Activated CD8-positive, alpha-beta T cell treated with anti-CD3 and anti-CD28 coated beads for 36 hours (primary cell): ENCODE measurements at regions not wholly inside any gene's neighbourhood (a gene's known extent, or its start where the extent isn't known, plus 50 kb on each side); places are given as distances from the start of the nearest gene placed in this dataset.
"Not testable (repeated sequence)": the region's sequence is repeated elsewhere in the genome, so short reads cannot be mapped to it uniquely, and the experiment has no call there.

Experiments
- ATAC-seq: fragments of 200-7000 bp; cut with Tn5 transposase; one replicate; pipeline ENCODE4 v1.10.0; 2021; ENCODE audit warnings: mild to moderate bottlenecking, moderate library complexity
- CTCF ChIA-PET: fragments of 350-600 bp; sonication (Branson Sonifier 250); formaldehyde crosslinking; loops from one replicate; lab custom pipeline; 2021; ENCODE audit warnings: antibody characterized with exemption; lab: Charles Lee
- POLR2A ChIA-PET: fragments of 350-600 bp; sonication (Branson Sonifier 250); formaldehyde crosslinking; loops from one replicate; lab custom pipeline; 2021; ENCODE audit warnings: antibody characterized with exemption; lab: Charles Lee
- DNase-seq: peaks from one replicate; pipeline ENCODE4 v3.0.0-alpha.2; 2020
- H3K27ac Mint-ChIP-seq: one replicate; pipeline ENCODE4 v1.8.0; 2021; ENCODE audit warnings: mild to moderate bottlenecking, mixed read lengths
- H3K27me3 Mint-ChIP-seq: one replicate; pipeline ENCODE4 v1.8.0; 2021; ENCODE audit warnings: mixed read lengths
- H3K36me3 Mint-ChIP-seq: one replicate; pipeline ENCODE4 v1.8.0; 2021; ENCODE audit warnings: low read depth, mixed read lengths
- H3K4me1 Mint-ChIP-seq: one replicate; pipeline ENCODE4 v1.8.0; 2021; ENCODE audit warnings: low read depth, mixed read lengths
- H3K4me3 Mint-ChIP-seq: one replicate; pipeline ENCODE4 v1.8.0; 2021; ENCODE audit warnings: mild to moderate bottlenecking, moderate library complexity, mixed read lengths
- H3K9me3 Mint-ChIP-seq: one replicate; pipeline ENCODE4 v1.8.0; 2021; ENCODE audit warnings: mixed read lengths
- CTCF ChIP-seq: fragments of 200-600 bp; IDR thresholded peaks from one replicate; pipeline ENCODE4 v1.8.0; 2022; ENCODE audit warnings: antibody characterized with exemption, mild to moderate bottlenecking
- intact Hi-C: fragments of 100-400 bp; cut with micrococcal nuclease; formaldehyde crosslinking; loops from one replicate; pipeline ENCODE4 v1.10.0; 2022

- Mint-ChIP-seq H3K36me3 (peaks cover 46% of the 10 kb centered on the region), H3K27me3 (no peaks in the 10 kb centered on the region), H3K4me3 (peak overlapping the region; percentile 43), H3K27ac (peak overlapping the region; percentile 97), H3K9me3 (peaks cover 3% of the 10 kb centered on the region), H3K4me1 (peaks cover 61% of the 10 kb centered on the region)
- no peak for TF ChIP-seq CTCF
- CTCF ChIA-PET: interaction anchor here (0.6 to 5.6 kb wide), 6 partner anchors 11 to 161 kb away, joined by 3 to 38 read pairs (median 4); no protein-coding TSS in a partner anchor
- intact Hi-C loops: no loop called here
- DNase-seq (peak; percentile 65), ATAC-seq (peak; percentile 91)
- POLR2A ChIA-PET: interaction anchor here (0.7 to 3.6 kb wide), 6 partner anchors 11 to 101 kb away, joined by 3 to 23 read pairs (median 3); no protein-coding TSS in a partner anchor
Observed at GRCh38 chr7:131057794-131058070, 269.9 kb upstream of the MKLN1 start.

GRCh38 chr7:131058561-131059288, 269.0 kb upstream of the MKLN1 start:
- H3K36me3 Mint-ChIP-seq: peaks cover 46% of the 10 kb centered on the region
- ChIA-PET POLR2A (interaction anchor here (0.6 to 3.6 kb wide), 7 partner anchors 10 to 121 kb away, joined by 3 to 23 read pairs (median 3); no protein-coding TSS in a partner anchor), CTCF (interaction anchor here (1.0 to 4.3 kb wide), 7 partner anchors 10 to 162 kb away, joined by 3 to 38 read pairs (median 4); no protein-coding TSS in a partner anchor)
- H3K9me3 Mint-ChIP-seq, DNase-seq, intact Hi-C loops, H3K27me3 Mint-ChIP-seq, ATAC-seq: not testable (repeated sequence)
- peak overlapping the region; percentile 19 for H3K4me3 Mint-ChIP-seq
- peaks cover 66% of the 10 kb centered on the region for H3K4me1 Mint-ChIP-seq
- H3K27ac Mint-ChIP-seq: peak overlapping the region; percentile 97

GRCh38 chr7:131059401-131059800, 268.3 kb upstream of the MKLN1 start:
- ATAC-seq: not testable (repeated sequence)
- peaks cover 67% of the 10 kb centered on the region for H3K4me1 Mint-ChIP-seq

GRCh38 chr7:131061158-131061557, 266.5 kb upstream of the MKLN1 start:
- peaks cover 3% of the 10 kb centered on the region for H3K9me3 Mint-ChIP-seq
- peak overlapping the region; percentile 13 for H3K27ac Mint-ChIP-seq
- TF ChIP-seq CTCF: no peak
- H3K4me3 Mint-ChIP-seq: no peak overlapping the region
- peaks cover 38% of the 10 kb centered on the region for H3K36me3 Mint-ChIP-seq
- ATAC-seq (no peak), DNase-seq (no peak)
- POLR2A ChIA-PET: interaction anchor here (0.6 to 1.3 kb wide), 2 partner anchors 13 to 256 kb away, joined by 3 read pairs; no protein-coding TSS in a partner anchor
- H3K27me3 Mint-ChIP-seq: no peaks in the 10 kb centered on the region
- intact Hi-C loops: loop anchor here (10.0 kb wide), 1 partner anchor 364 kb away; no protein-coding TSS in a partner anchor
- CTCF ChIA-PET: interaction anchor here (0.6 to 1.4 kb wide), 2 partner anchors 9 to 21 kb away, joined by 3 to 7 read pairs; no protein-coding TSS in a partner anchor
- H3K4me1 Mint-ChIP-seq: peaks cover 63% of the 10 kb centered on the region

More at GRCh38 chr7:131059401-131059800, 268.3 kb upstream of the MKLN1 start:
- H3K27me3 Mint-ChIP-seq, DNase-seq, H3K9me3 Mint-ChIP-seq, intact Hi-C loops: not testable (repeated sequence)
- ChIA-PET POLR2A (interaction anchor here (0.6 to 1.5 kb wide), 4 partner anchors 10 to 121 kb away, joined by 3 read pairs; no protein-coding TSS in a partner anchor), CTCF (interaction anchor here (1.0 to 4.3 kb wide), 6 partner anchors 9 to 162 kb away, joined by 3 to 38 read pairs (median 4); no protein-coding TSS in a partner anchor)
- H3K27ac Mint-ChIP-seq: peak overlapping the region; percentile 79
- peaks cover 43% of the 10 kb centered on the region for H3K36me3 Mint-ChIP-seq
- peak overlapping the region; percentile 26 for H3K4me3 Mint-ChIP-seq

- Mint-ChIP-seq H3K27me3 (no peaks in the 10 kb centered on the region), H3K27ac (no peak overlapping the region), H3K9me3 (peaks cover 3% of the 10 kb centered on the region), H3K36me3 (peaks cover 38% of the 10 kb centered on the region), H3K4me1 (peaks cover 63% of the 10 kb centered on the region), H3K4me3 (no peak overlapping the region)
- TF ChIP-seq CTCF: no peak
- ATAC-seq: no peak
- POLR2A ChIA-PET: interaction anchor here (1.1 to 1.3 kb wide), 2 partner anchors 14 to 46 kb away, joined by 3 read pairs; no protein-coding TSS in a partner anchor
- no peak for DNase-seq
- CTCF ChIA-PET: interaction anchor here (1.1 to 1.6 kb wide), 3 partner anchors 10 to 79 kb away, joined by 3 to 7 read pairs (median 6); no protein-coding TSS in a partner anchor
- intact Hi-C loops: loop anchor here (10.0 kb wide), 1 partner anchor 363 kb away; no protein-coding TSS in a partner anchor
Observed at GRCh38 chr7:131061818-131062217, 265.9 kb upstream of the MKLN1 start.
